DND-41 (cell line): ENCODE measurements at regions not wholly inside any gene's neighbourhood (a gene's known extent, or its start where the extent isn't known, plus 50 kb on each side); places are given as distances from the start of the nearest gene placed in this dataset.

ENCODE experiments used
- ATAC-seq: fragments of 200-7000 bp; cut with Tn5 transposase; 3 replicates; pipeline ENCODE4 v1.9.1; 2021; ENCODE audit warnings: low read depth; ENCODE audit not compliant: insufficient read depth
- DNase-seq: peaks from one replicate; pipeline ENCODE4 v3.0.0-alpha.2; 2020
- H2AFZ ChIP-seq: 2 replicates; pipeline ENCODE4 v1.6.0; 2012; ENCODE audit warnings: low read depth, low read length
- H3K27ac ChIP-seq: 2 replicates; pipeline ENCODE4 v1.5.1; 2012; ENCODE audit warnings: low read length, inconsistent platforms
- H3K27me3 ChIP-seq: fragments of 200-600 bp; sonication (generic); 2 replicates; pipeline ENCODE4 v1.6.0; 2012; ENCODE audit warnings: low read length, mild to moderate bottlenecking, inconsistent platforms; ENCODE audit not compliant: insufficient read depth, poor library complexity
- H3K36me3 ChIP-seq: 2 replicates; pipeline ENCODE4 v1.5.1; 2012; ENCODE audit warnings: low read length, inconsistent platforms; ENCODE audit not compliant: insufficient read depth
- H3K4me1 ChIP-seq: 2 replicates; pipeline ENCODE4 v1.5.1; 2012; ENCODE audit warnings: mild to moderate bottlenecking, low read length; ENCODE audit not compliant: insufficient read depth
- H3K4me2 ChIP-seq: 2 replicates; pipeline ENCODE4 v1.6.0; 2012; ENCODE audit warnings: mild to moderate bottlenecking, moderate library complexity, low read length, inconsistent platforms; ENCODE audit not compliant: insufficient read depth
- H3K4me3 ChIP-seq, 2 experiments: fragments of 200-600 bp in 1 of 2; shearing (Covaris generic) in 1 of 2; 2 replicates each; pipeline ENCODE4 v1.5.1; 2012 to 2016; ENCODE audit warnings: inconsistent platforms in 2 of 2, low read length in 2 of 2, mild to moderate bottlenecking in 2 of 2, low read depth in 1 of 2, moderate library complexity in 1 of 2
- H3K79me2 ChIP-seq: 2 replicates; pipeline ENCODE4 v1.6.0; 2012; ENCODE audit warnings: low read length, inconsistent platforms; ENCODE audit not compliant: insufficient read depth
- H3K9ac ChIP-seq: 2 replicates; pipeline ENCODE4 v1.6.0; 2012; ENCODE audit warnings: low read depth, mild to moderate bottlenecking, inconsistent platforms, low read length, moderate library complexity
- H3K9me3 ChIP-seq: 2 replicates; pipeline ENCODE4 v1.5.1; 2012; ENCODE audit warnings: low read length, moderate library complexity, mild to moderate bottlenecking, inconsistent platforms; ENCODE audit not compliant: insufficient read depth, severe bottlenecking
- H4K20me1 ChIP-seq: 2 replicates; pipeline ENCODE4 v1.6.0; 2012; ENCODE audit warnings: low read length; ENCODE audit not compliant: insufficient read depth
- EZH2 ChIP-seq: IDR thresholded peaks from 3 replicates; pipeline ENCODE4 v1.6.1; 2012; ENCODE audit warnings: borderline replicate concordance, low read depth, mild to moderate bottlenecking, moderate library complexity, low read length, inconsistent platforms; ENCODE audit not compliant: severe bottlenecking
- TF ChIP-seq, protein P1 (sequence below): IDR thresholded peaks from 2 replicates; pipeline ENCODE4 v1.5.1; 2012; ENCODE audit warnings: borderline replicate concordance, low read length, moderate library complexity, mild to moderate bottlenecking; ENCODE audit not compliant: poor library complexity, severe bottlenecking; ENCODE audit errors: extremely low read depth

- Histone ChIP-seq H3K9ac (no peak overlapping the region), H3K4me2 (no peak overlapping the region), H2AFZ (no peak overlapping the region), H3K4me1 (no peaks in the 10 kb centered on the region), H3K36me3 (no peaks in the 10 kb centered on the region), H3K27ac (no peak overlapping the region), H3K9me3 (peaks cover 2% of the 10 kb centered on the region), H4K20me1 (no peaks in the 10 kb centered on the region), H3K4me3 (no peak overlapping the region), H3K79me2 (no peaks in the 10 kb centered on the region), H3K27me3 (no peaks in the 10 kb centered on the region)
- TF ChIP-seq, protein P1, sequence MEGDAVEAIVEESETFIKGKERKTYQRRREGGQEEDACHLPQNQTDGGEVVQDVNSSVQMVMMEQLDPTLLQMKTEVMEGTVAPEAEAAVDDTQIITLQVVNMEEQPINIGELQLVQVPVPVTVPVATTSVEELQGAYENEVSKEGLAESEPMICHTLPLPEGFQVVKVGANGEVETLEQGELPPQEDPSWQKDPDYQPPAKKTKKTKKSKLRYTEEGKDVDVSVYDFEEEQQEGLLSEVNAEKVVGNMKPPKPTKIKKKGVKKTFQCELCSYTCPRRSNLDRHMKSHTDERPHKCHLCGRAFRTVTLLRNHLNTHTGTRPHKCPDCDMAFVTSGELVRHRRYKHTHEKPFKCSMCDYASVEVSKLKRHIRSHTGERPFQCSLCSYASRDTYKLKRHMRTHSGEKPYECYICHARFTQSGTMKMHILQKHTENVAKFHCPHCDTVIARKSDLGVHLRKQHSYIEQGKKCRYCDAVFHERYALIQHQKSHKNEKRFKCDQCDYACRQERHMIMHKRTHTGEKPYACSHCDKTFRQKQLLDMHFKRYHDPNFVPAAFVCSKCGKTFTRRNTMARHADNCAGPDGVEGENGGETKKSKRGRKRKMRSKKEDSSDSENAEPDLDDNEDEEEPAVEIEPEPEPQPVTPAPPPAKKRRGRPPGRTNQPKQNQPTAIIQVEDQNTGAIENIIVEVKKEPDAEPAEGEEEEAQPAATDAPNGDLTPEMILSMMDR, result no peak
- ATAC-seq, result no peak
- no peak for DNase-seq
These were observed 133.7 kb upstream of the COPS8 start for GRCh38 chr2:236951830-236952475.

DNA sequence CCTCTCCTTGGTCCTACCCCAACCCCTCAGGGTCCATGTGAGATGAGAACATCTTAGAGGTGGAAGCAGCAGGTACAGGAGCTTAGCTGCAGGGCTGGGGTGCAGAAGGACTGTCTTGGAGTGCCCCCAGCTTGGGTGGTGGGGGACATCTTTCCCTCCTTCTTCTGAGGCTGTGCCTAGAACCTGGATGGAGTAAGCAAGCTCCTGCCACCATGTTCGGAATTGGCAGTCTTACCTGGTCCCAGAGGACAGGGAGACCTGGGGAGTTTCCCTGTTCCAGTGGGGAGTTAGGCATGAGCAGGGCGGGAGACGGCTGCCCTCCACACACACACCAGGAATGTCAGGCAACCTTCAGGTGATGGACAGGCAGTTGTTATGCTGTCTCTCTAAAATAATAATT lies 131.0 kb upstream of the COPS8 start:
- DNase-seq, result no peak
- H4K20me1 ChIP-seq, result no peaks in the 10 kb centered on the region
- H2AFZ ChIP-seq, result no peak overlapping the region
- no peaks in the 10 kb centered on the region for H3K4me1 ChIP-seq
- no peak overlapping the region for H3K27ac ChIP-seq
- H3K9me3 ChIP-seq, result peaks cover 2% of the 10 kb centered on the region
- H3K9ac ChIP-seq, result no peak overlapping the region
- H3K4me2 ChIP-seq, result no peak overlapping the region
- H3K27me3 ChIP-seq, result no peaks in the 10 kb centered on the region
- TF ChIP-seq, protein P1, result no peak
- TF ChIP-seq EZH2, result no peak
- H3K4me3 ChIP-seq, result no peak overlapping the region
- H3K36me3 ChIP-seq, result no peaks in the 10 kb centered on the region
- ATAC-seq, result no peak
- H3K79me2 ChIP-seq, result no peaks in the 10 kb centered on the region

- Histone ChIP-seq H3K4me3 (no peak overlapping the region), H3K27me3 (no peaks in the 10 kb centered on the region), H3K4me1 (no peaks in the 10 kb centered on the region), H3K9ac (no peak overlapping the region), H3K27ac (no peak overlapping the region), H2AFZ (no peak overlapping the region), H3K9me3 (peaks cover 2% of the 10 kb centered on the region), H3K4me2 (no peak overlapping the region), H3K36me3 (no peaks in the 10 kb centered on the region), H3K79me2 (no peaks in the 10 kb centered on the region), H4K20me1 (no peaks in the 10 kb centered on the region)
- DNase-seq (no peak), ATAC-seq (no peak)
- TF ChIP-seq EZH2, result no peak
- TF ChIP-seq, protein P1, result no peak
These were observed 130.1 kb upstream of the COPS8 start for GRCh38 chr2:236955521-236956030.
